Right renal pelvis (tissue), 4 donors: ENCODE measurements at regions not wholly inside any gene's neighbourhood (a gene's known extent, or its start where the extent isn't known, plus 50 kb on each side); places are given as distances from the start of the nearest gene placed in this dataset.
"Not testable (repeated sequence)": the region's sequence is repeated elsewhere in the genome, so short reads cannot be mapped to it uniquely, and the experiment has no call there.

Experiments
- DNase-seq, 4 donors: peaks; one replicate each; pipeline ENCODE4 v3.0.0-alpha.2; 2013; ENCODE audit warnings: low read depth in 4 of 4, low spot score in 3 of 4, missing footprints in 1 of 4

DNA sequence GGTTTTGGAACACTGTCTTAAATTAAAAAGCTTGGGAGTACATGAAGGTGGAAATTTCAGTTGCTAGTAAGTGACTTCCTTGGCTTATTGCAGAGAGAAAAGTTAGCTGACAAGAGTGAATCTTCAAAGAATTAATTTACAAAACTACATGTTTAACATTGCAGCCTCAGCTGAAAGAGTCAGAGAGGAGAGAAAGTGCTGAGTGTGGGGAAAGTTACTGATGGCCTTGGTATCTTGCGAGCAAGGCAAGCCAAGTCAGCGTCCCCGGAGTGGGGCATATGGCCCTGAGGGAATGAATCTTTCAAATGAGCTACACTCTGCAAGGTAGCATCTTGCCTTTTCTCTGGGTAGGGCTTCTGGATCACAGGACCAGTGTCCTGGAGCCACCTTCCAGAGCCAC, 131.3 kb downstream of the LPIN1 start:
- DNase-seq, result no peak

DNA sequence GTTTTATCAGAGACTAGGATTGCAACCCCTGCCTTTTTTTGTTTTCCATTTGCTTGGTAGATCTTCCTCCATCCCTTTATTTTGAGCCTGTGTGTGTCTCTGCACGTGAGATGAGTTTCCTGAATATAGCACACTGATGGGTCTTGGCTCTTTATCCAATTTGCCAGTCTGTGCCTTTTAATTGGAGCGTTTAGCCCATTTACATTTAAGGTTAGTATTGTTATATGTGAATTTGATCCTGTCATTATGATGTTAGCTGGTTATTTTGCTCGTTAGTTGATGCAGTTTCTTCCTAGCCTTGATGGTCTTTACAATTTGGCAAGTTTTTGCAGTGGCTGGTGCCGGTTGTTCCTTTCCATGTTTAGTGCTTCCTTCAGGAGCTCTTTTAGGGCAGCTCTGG, 138.8 kb downstream of the LPIN1 start:
- DNase-seq, result not testable (repeated sequence)

DNA sequence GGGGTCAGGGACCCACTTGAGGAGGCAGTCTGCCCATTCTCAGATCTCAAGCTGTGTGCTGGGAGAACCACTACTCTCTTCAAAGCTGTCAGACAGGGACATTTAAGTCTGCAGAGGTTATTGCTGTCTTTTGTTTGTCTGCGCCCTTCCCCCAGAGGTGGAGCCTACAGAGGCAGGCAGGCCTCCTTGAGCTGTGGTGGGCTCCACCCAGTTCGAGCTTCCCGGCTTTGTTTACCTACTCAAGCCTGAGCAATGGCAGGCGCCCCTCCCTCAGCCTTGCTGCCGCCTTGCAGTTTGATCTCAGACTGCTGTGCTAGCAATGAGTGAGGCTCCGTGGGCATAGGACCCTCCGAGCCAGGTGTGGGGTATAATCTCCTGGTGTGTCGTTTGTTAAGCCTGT, 140.5 kb downstream of the LPIN1 start:
- DNase-seq, result not testable (repeated sequence)

DNA sequence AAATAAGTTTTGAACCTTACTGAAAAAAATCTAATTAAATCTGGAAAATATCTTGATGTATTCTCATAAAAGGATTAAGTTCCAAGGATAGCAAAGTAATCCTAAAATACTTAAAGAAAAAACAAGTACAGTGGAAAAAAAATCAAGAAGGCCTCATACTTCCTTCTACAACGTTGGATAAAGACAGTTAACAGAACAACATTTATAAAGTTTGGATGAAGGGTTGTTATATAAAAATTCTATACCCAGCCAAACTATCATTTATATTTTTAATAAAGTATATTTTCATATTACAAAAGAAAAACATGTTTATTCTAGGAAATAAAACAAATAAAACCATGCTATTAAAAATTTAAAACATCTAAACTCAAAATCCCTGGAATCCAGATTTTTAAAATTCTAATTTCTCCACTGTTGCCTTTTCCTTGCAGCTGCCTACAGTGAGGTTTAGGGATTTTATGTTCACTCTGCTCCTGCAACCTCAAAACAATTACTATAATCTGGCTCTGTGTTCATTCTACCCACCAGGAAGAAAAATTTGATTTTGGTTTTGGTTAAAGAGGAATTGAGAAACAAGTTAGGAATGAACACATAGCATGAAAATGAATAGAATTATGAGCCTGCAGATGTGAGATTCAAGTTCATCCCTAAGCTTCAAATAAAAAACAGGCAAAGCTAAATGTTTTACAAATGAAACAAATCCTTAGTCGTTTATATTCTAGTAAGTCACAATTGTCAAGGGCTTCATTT, 142.8 kb downstream of the LPIN1 start:
- no peak for DNase-seq

DNA sequence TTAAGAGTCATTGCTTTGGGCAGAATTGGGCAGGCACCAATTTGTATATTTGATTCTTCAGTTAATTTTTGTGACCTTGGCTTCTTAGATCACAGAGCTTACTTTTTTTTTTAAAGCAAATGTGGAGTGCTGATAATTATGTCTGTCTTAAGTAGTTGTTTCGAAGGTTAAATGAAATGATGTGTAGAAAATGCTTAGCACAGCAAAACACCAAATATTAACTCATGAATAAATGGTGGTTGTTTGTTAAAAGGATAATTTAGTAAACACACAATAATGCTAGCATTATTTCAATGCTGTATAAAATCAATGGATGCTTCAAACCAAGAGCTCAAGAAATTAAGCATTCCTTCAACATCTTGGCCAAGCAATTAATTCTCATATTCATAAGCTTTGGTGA, 143.4 kb downstream of the LPIN1 start:
- no peak for DNase-seq

DNA sequence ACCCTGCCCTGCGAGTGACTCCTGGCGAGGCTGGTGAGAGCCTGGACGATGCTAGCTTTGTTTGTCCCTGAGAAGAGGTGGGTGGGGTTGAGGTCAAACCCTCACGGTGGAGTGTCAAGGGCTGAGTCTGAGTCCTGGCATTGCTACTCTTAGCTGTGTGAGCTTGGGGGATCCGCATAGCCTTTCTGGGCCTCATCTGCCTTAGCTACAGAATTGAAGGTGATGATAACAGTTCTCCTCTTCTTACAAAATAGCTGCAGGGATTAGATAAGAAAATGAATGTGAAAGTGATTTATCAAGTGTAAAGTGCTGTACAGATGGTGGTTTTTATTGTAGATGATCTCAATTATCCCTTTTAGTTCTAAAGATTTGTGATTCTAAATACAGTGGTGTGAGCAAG, 144.6 kb downstream of the LPIN1 start:
- no peak for DNase-seq

DNA sequence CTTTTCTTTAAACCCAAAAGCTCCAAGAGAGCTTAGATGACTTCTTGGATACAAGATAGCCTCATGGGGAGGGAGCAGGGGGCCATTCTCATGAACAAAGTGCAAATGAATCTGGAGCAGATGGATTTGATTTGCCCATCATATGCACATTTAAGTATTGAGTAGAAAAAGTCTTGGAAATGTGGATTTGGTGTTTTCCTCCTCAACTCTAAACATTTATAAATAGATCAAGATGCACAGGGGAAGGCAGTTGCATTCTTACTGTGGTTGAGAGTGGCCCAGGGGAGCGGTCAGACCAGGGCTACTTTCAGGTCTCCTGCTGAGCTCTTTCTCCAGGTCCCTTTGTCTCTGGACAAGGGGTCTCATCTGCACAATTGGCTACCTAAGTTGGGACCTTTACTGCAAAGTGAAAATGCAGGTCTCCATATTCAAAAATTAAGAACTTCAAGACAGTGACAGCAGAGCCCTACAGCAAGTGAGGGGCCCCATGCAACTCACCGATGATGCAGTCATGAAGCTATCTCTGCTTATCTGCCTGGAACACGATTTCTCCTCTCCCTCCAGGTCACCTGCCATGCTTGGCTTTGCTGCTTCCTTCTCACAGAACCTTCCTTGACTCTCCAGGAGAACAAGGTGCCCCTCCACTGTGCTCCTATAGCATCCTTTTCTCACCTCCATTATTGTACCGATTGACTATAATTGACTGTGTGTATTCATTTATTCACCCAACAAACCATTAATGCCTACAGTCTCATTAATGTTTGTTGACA, 145.4 kb downstream of the LPIN1 start:
- no peak for DNase-seq

DNA sequence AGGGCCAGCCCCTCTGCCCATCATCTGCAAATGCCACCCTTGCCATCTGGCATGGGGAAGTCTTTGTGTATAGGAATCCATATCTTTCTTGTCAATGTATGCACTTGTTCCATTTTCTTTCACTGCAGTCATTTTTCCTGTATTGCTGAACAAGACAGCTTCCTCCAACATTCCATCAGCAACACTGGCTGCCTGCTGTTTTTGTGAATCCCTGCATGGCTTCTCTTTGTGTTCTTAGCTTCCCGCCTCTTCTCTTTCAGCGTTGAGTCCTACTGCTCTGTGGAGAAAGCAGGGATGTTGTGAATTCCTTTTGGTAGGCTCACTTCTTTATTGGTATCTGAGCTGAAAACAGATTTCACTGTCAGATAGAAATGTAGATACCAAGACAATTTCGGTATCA, 150.0 kb downstream of the LPIN1 start:
- no peak for DNase-seq

DNA sequence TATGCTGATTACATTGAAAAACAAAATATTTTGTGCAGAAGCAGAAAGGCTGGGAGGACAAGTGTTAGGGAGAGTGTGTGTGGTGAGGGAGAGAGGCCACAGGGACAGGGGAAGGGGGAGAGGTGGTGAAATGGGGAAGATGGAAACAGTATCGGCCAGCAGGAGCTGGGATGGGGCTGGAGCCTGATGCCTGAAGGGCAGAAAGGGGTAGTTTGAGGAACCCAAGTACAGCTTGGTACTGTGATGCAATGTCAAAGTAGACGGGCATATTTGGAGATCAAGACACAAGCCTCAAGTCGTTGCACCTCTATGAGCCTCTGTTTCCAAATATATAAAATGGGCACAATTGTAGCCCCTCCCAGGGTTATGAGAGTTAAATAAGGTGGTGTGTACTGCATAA, 152.1 kb downstream of the LPIN1 start:
- DNase-seq, result no peak

DNA sequence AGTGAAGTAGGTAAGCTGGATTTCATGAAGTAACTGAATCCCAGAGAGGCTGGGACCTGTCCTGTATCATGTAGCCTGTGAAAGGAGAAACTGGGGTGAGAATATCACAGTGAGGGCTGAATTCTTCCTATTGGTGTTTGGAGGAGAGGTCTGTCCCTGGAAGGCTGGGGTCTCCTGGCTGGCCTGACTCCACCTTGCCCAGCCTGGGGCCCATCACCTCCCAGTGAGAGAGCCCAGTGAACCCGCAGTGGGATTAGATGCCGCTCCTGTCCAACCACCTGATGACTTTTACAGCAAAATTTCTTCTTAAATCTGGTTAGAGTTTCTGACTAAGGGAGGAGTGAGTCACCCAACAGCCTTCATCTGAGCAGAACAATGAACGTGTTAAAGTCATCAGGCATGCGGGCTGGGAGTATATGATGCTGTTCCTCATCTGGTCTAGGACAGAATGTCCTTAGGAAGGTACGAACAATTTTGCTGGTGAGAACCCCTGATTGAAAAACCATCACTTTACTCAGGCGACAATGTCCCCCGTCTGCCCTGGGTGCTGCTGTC, 152.9 kb downstream of the LPIN1 start:
- no peak for DNase-seq

DNA sequence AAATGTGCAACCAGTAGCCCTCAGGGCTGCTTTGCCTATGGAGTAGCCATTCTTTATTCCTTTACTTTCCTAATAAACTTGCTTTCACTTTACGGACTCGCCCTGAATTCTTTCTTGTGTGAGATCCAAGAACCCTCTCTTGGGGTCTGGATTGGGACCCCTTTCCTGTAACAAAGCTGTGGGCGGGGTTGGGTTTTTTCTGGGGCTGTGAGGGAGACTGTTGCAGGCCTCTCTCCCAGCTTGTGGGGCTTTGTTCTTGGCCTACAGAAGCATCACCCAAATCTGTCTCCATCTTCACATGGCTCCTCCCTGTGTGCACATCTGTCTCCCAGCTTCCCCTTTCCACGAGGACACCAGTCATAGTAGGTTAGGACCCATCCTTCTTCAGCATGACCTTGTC, 154.5 kb downstream of the LPIN1 start:
- not testable (repeated sequence) for DNase-seq

DNA sequence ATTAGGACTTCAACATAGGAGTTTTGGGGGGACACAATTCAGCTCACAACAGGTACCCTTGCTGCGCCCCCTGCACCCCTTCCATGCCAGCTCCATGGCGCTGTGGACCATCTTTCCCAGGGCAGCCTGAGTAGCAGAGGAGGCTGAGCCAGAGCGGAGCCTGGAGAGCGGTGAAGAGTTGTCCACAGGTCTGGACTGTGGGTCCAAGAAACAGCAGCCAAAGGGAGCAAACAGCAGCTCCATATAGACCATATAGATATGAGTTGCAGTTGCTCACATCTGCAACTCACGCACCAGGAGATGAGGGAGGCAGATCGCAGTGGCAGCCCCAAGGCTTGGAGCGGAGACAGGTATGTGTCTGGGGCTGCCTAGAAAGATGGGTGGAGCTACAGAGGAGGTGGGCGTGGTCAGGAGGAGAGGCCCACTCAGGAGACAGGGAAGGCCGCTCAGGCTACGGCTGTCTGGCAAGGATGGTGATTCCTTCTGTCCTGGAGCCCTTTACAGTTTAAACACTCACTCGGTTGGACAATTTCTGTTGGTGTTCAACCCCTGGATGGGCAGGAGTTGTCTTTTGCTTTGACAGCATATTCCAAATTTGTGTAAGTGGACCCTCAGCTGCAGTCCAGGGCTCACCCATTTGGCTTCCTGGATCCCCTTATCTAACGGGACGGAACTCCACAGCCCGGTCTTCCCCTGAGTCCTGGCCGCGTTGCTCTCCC, 155.1 kb downstream of the LPIN1 start:
- DNase-seq, result no peak

DNA sequence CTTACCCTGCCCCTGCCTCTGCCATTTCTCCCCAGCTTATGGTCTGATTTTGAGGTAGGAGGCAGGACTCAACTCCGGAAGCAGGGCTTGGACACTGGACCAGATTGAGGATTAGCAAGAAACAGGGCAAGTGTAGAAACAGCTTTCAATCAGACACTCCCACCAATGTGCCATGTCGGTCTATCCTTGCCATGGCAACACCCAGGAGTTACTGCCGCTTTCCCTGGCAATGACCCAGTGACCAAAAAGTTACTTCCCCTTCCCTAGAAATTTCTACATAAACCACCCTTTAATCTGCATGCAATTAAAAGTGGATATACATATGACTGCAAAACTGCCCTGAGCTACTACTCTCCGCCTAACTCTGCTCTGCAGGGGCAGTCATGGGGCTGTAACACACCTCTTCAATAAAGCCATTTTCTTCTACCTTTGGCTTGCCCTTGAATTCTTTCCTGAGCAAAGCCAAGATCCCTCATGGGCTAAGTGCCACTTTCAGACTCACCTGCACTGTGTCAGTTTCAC, 156.7 kb downstream of the LPIN1 start:
- no peak for DNase-seq

DNA sequence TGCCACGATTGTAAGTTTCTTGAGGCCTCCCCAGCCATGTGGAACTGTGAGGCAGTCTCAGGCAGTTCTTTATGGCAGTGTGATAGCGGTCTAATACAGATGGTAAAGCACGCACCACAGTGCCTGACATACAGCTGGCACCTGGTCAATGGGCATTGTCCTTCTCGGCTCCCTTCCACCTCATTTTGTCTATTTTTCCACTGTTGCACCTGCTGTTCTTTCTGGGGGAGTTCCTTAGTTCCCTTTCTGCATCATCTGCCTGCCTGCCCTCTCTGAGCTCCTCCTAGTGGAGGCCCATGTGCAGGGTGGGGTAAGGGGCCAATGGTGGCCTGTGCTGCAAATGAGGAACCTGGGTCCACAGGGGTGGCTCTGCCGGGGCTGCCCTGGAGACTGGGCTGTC, 157.6 kb downstream of the LPIN1 start:
- DNase-seq, result no peak

DNA sequence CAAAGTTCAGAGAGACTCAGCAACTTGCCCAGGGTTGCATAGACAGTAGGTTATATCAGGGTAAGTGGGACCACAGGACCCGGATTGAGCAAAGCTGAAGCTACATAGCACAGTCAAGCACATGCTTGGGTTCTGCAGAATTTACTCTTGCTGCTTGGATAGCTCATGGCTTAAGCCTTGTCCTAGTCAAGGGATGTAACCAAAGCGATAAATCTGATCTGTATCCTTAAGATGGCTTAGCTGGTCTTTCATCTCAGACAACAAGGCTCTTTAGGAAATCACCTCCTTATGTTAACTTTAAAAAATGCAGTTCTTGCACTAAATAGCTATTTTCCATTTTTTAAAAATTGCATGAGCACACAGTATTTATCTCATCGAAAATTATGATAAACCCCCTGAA, 158.5 kb downstream of the LPIN1 start:
- DNase-seq, result no peak

DNA sequence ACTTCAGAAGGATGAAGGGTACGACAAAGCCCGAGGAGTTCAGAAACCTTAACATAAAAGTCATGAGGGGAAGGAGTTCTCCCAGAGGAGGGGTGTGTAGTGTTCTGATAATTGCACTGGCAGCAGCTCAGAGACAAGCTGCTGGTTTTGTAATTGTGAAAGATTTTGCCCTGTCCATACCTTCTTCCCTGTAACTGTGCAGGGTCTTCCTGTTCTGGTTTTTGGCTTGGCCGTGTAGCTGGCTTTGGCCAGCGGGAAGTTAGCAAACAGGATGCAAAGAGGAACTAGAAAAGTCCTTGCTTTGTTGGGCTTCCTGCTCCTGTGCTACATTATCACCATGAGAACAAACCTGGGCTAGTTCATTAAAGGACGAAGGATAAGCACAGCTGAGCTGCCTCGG, 160.8 kb downstream of the LPIN1 start:
- DNase-seq, result no peak

DNA sequence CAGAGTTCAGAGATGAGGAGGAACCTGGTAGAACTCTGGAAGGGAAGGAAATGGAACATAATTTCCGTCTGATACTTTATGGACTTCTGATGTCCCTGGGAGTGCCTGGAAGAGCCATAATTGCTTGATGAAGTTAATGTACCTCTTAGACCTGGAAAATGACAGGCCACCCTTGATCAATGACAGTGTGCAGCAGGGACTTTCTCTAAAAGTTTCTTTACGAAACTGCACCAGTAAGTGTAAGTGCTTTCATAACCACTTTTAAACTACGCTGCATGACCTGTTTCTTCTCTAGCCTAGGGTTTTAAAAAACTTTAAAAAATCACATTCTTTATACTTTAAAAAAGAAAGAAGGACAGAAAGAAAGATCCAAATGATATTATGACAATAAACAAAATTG, 164.5 kb downstream of the LPIN1 start:
- no peak for DNase-seq

DNA sequence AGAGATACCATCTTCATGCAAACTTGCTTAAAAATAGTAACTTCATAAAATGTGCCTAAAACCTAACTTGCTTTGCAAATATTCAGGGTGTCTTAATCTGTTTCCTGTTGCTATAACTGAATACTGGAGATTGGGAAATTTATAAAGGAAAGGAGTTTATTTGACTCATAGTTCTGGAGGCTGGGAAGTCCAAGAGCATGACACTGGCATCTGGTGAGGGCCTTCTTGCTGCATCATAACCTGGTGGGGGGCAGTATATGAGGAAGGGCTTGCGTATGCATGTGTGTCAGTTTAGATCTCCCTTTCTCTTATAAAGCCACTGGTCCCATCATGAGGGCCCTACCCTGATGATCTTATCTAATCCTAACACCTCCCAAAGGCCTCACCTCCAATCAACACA, 166.5 kb downstream of the LPIN1 start:
- DNase-seq, result no peak

DNA sequence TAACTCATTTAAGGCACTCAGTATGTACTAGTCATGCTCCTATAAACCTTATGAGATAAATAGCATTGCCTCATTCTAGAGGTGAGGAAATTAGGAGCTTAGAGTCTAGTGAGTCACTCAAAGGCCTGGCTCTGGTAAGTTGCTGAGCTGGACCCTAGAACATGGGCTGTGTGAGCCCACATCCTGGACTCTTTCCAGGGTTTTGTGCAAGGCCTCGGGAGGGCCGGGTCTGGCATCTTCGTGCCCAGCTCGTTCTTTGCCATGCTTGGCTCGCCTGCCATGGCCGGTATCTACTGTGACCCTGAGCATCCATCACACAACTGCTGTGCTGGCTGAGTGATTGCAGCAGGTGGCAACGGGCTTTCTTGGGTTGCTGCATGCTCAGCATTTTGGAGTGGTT, 168.0 kb downstream of the LPIN1 start:
- no peak for DNase-seq

DNA sequence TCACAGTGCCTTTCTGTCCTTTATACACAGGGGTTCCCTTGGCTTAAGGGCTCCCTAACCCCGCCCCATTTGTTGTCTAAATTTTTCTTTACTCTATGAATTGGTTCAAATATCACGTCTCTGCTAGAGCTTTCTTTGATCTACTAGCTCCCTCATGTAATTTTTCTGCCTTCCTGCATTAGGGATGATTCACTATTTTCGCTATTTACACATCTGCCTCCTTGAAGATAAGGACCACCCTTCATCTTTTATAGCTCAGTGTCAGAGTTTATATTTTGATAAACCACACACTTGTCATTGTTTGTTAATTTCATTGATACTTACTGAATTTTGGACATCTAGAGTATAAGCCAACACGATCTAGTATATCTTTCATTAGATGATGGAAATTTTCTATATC, 169.2 kb downstream of the LPIN1 start:
- no peak for DNase-seq

DNA sequence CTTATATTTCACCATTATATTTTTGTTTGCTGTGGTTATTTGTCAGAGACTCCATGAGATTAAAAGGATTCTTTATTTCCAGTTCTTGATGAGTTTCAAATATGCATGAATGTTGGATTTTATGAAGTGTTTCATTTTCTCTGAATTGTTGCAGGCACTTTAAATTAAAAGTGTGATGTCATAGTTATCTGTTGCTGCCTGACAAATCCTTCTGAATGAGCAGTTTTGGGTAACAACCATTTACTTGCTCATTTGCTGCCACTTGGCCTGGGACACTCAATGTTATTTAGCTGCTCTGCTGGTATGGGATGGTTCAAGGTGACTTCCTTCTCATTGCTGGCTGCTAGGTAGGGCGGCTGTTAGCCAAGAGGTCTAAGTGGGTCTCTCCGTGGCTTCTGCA, 173.5 kb downstream of the LPIN1 start:
- no peak for DNase-seq
